Hepatocyte (in vitro differentiated cells): ENCODE measurements at regions not wholly inside any gene's neighbourhood (a gene's known extent, or its start where the extent isn't known, plus 50 kb on each side); places are given as distances from the start of the nearest gene placed in this dataset.

Source experiments
- DNase-seq: peaks from one replicate; pipeline ENCODE4 v3.0.0-alpha.2; 2016; ENCODE audit warnings: low spot score
- H2AFZ ChIP-seq: fragments of 200-600 bp; sonication (generic); 2 replicates; pipeline ENCODE4 v1.6.0; 2016; ENCODE audit warnings: antibody characterized with exemption, mild to moderate bottlenecking
- H3K27ac ChIP-seq: fragments of 200-600 bp; sonication (generic); 2 replicates; pipeline ENCODE4 v1.5.1; 2016; ENCODE audit warnings: mild to moderate bottlenecking
- H3K27me3 ChIP-seq: fragments of 200-600 bp; sonication (generic); 2 replicates; pipeline ENCODE4 v1.6.1; 2016
- H3K36me3 ChIP-seq: fragments of 200-600 bp; sonication (generic); replicated peaks from 2 replicates; pipeline ENCODE4 v1.5.1; 2016; ENCODE audit warnings: low read depth; ENCODE audit not compliant: insufficient read depth
- H3K4me1 ChIP-seq: fragments of 200-600 bp; sonication (generic); 2 replicates; pipeline ENCODE4 v1.5.1; 2016; ENCODE audit warnings: mild to moderate bottlenecking, moderate library complexity; ENCODE audit not compliant: insufficient read depth
- H3K4me2 ChIP-seq: fragments of 200-600 bp; sonication (generic); 2 replicates; pipeline ENCODE4 v1.6.0; 2016
- H3K4me3 ChIP-seq: fragments of 200-600 bp; sonication (generic); 2 replicates; pipeline ENCODE4 v1.5.1; 2016; ENCODE audit warnings: mild to moderate bottlenecking
- H3K79me2 ChIP-seq: fragments of 200-600 bp; sonication (generic); 2 replicates; pipeline ENCODE4 v1.6.0; 2017; ENCODE audit warnings: mild to moderate bottlenecking
- H3K9me2 ChIP-seq: fragments of 200-600 bp; sonication (generic); replicated peaks from 2 replicates; pipeline ENCODE4 v1.6.0; 2017; ENCODE audit warnings: mild to moderate bottlenecking; ENCODE audit not compliant: insufficient read depth
- H3K9me3 ChIP-seq: fragments of 200-600 bp; sonication (generic); 2 replicates; pipeline ENCODE4 v1.5.1; 2016; ENCODE audit warnings: low read depth, mild to moderate bottlenecking
- H4K20me1 ChIP-seq: fragments of 200-600 bp; sonication (generic); 2 replicates; pipeline ENCODE4 v1.6.0; 2016; ENCODE audit warnings: mild to moderate bottlenecking; ENCODE audit not compliant: insufficient read depth, poor library complexity, severe bottlenecking
- EZH2 ChIP-seq: fragments of 200-600 bp; sonication (generic); IDR thresholded peaks from 2 replicates; pipeline ENCODE4 v1.6.1; 2016; ENCODE audit warnings: antibody characterized with exemption, mild to moderate bottlenecking, borderline replicate concordance
- EZH2phosphoT487 ChIP-seq: fragments of 200-600 bp; sonication (generic); IDR thresholded peaks from one replicate; pipeline ENCODE4 v1.6.1; 2018; ENCODE audit warnings: antibody characterized with exemption, mild to moderate bottlenecking, low read depth, moderate library complexity; ENCODE audit not compliant: unreplicated experiment, severe bottlenecking
- WGBS: methylation state at CpG from one replicate; pipeline ENCODE4 v1.1.6; 2016; ENCODE audit warnings: low lambda C conversion rate; ENCODE audit errors: missing lambda C conversion rate; 5-methylcytosine and 5-hydroxymethylcytosine counted together
- TF ChIP-seq, protein P1 (sequence below): fragments of 200-600 bp; sonication (generic); IDR thresholded peaks from 2 replicates; pipeline ENCODE4 v1.5.1; 2016; ENCODE audit warnings: antibody characterized with exemption, mild to moderate bottlenecking; ENCODE audit not compliant: poor library complexity

DNA sequence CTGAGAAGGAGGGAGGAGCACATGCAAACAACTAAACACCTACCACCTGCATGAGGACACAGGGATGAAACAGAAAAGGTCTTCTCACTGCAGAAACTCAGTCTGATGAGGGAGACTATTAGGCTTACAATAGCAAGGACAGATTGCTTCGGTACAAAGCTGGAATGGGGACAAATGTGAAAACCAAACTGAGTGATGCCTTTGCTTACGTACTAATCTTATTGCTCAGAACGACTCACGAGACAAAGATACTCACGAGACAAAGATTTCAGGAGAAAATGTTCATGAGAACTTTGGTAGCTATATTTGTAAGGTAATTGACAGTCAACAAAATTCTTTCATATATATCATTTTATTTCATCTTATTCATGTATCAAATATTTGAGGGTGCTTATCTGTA is 71.9 kb upstream of the TAF1L start:
- Histone ChIP-seq H3K36me3 (no peaks in the 10 kb centered on the region), H3K79me2 (no peaks in the 10 kb centered on the region), H4K20me1 (no peaks in the 10 kb centered on the region), H2AFZ (no peak overlapping the region), H3K9me2 (no peaks in the 10 kb centered on the region), H3K9me3 (no peaks in the 10 kb centered on the region), H3K27ac (no peak overlapping the region), H3K4me3 (no peak overlapping the region), H3K4me1 (no peaks in the 10 kb centered on the region), H3K4me2 (no peak overlapping the region), H3K27me3 (no peaks in the 10 kb centered on the region)
- no peak for DNase-seq
- TF ChIP-seq EZH2 (no peak), EZH2phosphoT487 (no peak)
- TF ChIP-seq, protein P1, sequence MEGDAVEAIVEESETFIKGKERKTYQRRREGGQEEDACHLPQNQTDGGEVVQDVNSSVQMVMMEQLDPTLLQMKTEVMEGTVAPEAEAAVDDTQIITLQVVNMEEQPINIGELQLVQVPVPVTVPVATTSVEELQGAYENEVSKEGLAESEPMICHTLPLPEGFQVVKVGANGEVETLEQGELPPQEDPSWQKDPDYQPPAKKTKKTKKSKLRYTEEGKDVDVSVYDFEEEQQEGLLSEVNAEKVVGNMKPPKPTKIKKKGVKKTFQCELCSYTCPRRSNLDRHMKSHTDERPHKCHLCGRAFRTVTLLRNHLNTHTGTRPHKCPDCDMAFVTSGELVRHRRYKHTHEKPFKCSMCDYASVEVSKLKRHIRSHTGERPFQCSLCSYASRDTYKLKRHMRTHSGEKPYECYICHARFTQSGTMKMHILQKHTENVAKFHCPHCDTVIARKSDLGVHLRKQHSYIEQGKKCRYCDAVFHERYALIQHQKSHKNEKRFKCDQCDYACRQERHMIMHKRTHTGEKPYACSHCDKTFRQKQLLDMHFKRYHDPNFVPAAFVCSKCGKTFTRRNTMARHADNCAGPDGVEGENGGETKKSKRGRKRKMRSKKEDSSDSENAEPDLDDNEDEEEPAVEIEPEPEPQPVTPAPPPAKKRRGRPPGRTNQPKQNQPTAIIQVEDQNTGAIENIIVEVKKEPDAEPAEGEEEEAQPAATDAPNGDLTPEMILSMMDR: no peak
- 89% methylated on average over 5 of the region's 5 CpGs for WGBS

GRCh38 chr9:32708480-32709150 is 73.1 kb upstream of the TAF1L start:
- TF ChIP-seq EZH2: no peak
- no peak for TF ChIP-seq EZH2phosphoT487
- TF ChIP-seq, protein P1: no peak
- no peak overlapping the region for H3K4me3 ChIP-seq
- no peaks in the 10 kb centered on the region for H3K27me3 ChIP-seq
- no peaks in the 10 kb centered on the region for H3K9me3 ChIP-seq
- no peaks in the 10 kb centered on the region for H3K4me1 ChIP-seq
- no peak overlapping the region for H3K27ac ChIP-seq
- H3K9me2 ChIP-seq: no peaks in the 10 kb centered on the region
- DNase-seq: no peak
- H3K4me2 ChIP-seq: no peak overlapping the region
- no peak overlapping the region for H2AFZ ChIP-seq
- no peaks in the 10 kb centered on the region for H3K36me3 ChIP-seq
- no peaks in the 10 kb centered on the region for H4K20me1 ChIP-seq
- no peaks in the 10 kb centered on the region for H3K79me2 ChIP-seq
- 63% methylated on average over 3 of the region's 3 CpGs for WGBS

DNA sequence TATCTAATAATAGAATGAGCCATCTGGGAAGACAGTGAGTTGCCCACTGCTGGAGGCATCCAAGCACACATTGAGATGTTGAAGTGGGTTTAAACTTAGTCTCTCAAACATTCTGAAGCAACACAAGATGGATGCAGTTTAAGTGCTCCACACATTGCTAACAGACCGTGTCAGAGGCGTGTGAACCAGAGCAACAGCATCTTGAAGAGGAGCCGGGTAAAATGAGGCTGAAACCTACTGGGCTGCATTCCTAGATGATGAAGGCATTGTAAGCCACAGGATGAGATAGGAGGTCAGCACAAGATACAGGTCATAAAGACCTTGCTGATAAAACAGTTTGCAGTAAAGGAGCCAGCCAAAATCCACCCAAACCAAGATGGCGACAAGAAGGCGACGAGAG is 73.5 kb upstream of the TMEM215 start:
- H3K4me3 ChIP-seq: no peak overlapping the region
- H3K4me2 ChIP-seq: no peak overlapping the region
- H2AFZ ChIP-seq: no peak overlapping the region
- no peaks in the 10 kb centered on the region for H3K36me3 ChIP-seq
- DNase-seq: no peak
- H4K20me1 ChIP-seq: no peaks in the 10 kb centered on the region
- TF ChIP-seq EZH2: no peak
- TF ChIP-seq, protein P1: no peak
- no peak for TF ChIP-seq EZH2phosphoT487
- no peaks in the 10 kb centered on the region for H3K27me3 ChIP-seq
- no peaks in the 10 kb centered on the region for H3K4me1 ChIP-seq
- 93% methylated on average over 6 of the region's 6 CpGs for WGBS
- H3K27ac ChIP-seq: no peak overlapping the region
- H3K9me3 ChIP-seq: no peaks in the 10 kb centered on the region
- no peaks in the 10 kb centered on the region for H3K79me2 ChIP-seq
- H3K9me2 ChIP-seq: no peaks in the 10 kb centered on the region
